ENCODE measurements at regions not wholly inside any gene's neighbourhood (a gene's known extent, or its start where the extent isn't known, plus 50 kb on each side); places are given as distances from the start of the nearest gene placed in this dataset.

- Histone ChIP-seq H3K4me3 (ENCODE audit: control insufficient read depth in 2 of 3, extremely low read depth in 1 of 3, insufficient read depth in 2 of 3, low read depth in 1 of 3, low read length in 3 of 3) (no peak overlapping the region), H3K9ac (ENCODE audit: control insufficient read depth, extremely low read depth, insufficient read depth, low read length) (no peak overlapping the region), H3K9me1 (ENCODE audit: control insufficient read depth, extremely low read depth, insufficient read depth, low read length) (no peaks in the 10 kb centered on the region), H3K9me3 (ENCODE audit: control insufficient read depth, low read depth, low read length) (no peaks in the 10 kb centered on the region), H4K20me1 (ENCODE audit: control insufficient read depth, extremely low read depth, insufficient read depth, low read length) (no peaks in the 10 kb centered on the region), H3K4me1 (ENCODE audit: control insufficient read depth, extremely low read depth, insufficient read depth, low read length) (no peaks in the 10 kb centered on the region), H3K4me2 (ENCODE audit: control insufficient read depth, extremely low read depth, insufficient read depth, low read depth, low read length) (no peak overlapping the region), H2AFZ (ENCODE audit: control insufficient read depth, low read length) (no peak overlapping the region), H3K27ac (ENCODE audit: control insufficient read depth, insufficient read depth, low read length) (no peak overlapping the region), H3K79me2 (ENCODE audit: control insufficient read depth, insufficient read depth, low read length) (no peaks in the 10 kb centered on the region), H3K36me3 (ENCODE audit: control insufficient read depth in 2 of 2, extremely low read depth in 1 of 2, insufficient read depth in 2 of 2, low read length in 2 of 2) (no peaks in the 10 kb centered on the region), H3K27me3 (ENCODE audit: control insufficient read depth, extremely low read depth, insufficient read depth, low read length) (no peaks in the 10 kb centered on the region)
- no peak for FAIRE-seq
- dilution Hi-C loops (cut with MboI; ENCODE audit: extremely low pct_ligation_motif_present, low sequenced_read_pairs) = no loop called here
- TF ChIP-seq EZH2 (IDR thresholded peaks at IDR 0.05; ENCODE audit: low read length) (no peak), CTCF (optimal IDR thresholded peaks at IDR 0.05 in 1 of 3, IDR thresholded peaks at IDR 0.05 in 1 of 3, conservative IDR thresholded peaks at IDR 0.05 in 1 of 3; ENCODE audit: extremely low read depth in 1 of 3, insufficient read depth in 2 of 3, low read length in 3 of 3) (no peak)
- DNase-seq (ENCODE audit: low read depth, low spot score) = no peak
Observed at GRCh38 chr12:97748298-97748697, 285.7 kb downstream of the RMST start.

DNA sequence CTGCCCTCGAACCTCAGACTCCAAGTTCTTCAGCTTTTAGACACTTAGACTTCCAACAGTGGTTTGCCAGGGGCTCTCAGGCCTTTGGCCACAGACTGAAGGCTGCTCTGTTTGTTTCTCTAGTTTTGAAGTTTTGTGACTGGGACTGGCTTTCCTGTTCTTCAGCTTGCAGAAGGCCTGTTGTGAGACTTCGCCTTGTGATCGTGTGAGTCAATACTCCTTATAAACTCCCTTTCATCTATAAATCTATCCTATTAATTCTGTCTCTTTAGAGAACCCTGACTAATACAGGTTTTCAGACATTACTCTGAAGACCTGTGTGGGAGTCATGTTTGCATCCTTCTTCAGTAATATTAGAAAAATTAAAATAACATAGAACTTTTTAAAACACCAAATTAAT is 289.1 kb downstream of the RMST start:
- no peak overlapping the region for H3K27ac ChIP-seq (ENCODE audit: control insufficient read depth, insufficient read depth, low read length)

More for the DNA sequence above, 289.1 kb downstream of the RMST start:
- dilution Hi-C loops (cut with MboI; ENCODE audit: extremely low pct_ligation_motif_present, low sequenced_read_pairs) = no loop called here
- H2AFZ ChIP-seq (ENCODE audit: control insufficient read depth, low read length) = no peak overlapping the region
- H3K9me3 ChIP-seq (ENCODE audit: control insufficient read depth, low read depth, low read length) = no peaks in the 10 kb centered on the region
- FAIRE-seq (no peak), DNase-seq (ENCODE audit: low read depth, low spot score) (no peak)
- no peaks in the 10 kb centered on the region for H4K20me1 ChIP-seq (ENCODE audit: control insufficient read depth, extremely low read depth, insufficient read depth, low read length)
- H3K4me2 ChIP-seq (ENCODE audit: control insufficient read depth, extremely low read depth, insufficient read depth, low read depth, low read length) = no peak overlapping the region
- TF ChIP-seq CTCF (optimal IDR thresholded peaks at IDR 0.05 in 1 of 3, IDR thresholded peaks at IDR 0.05 in 1 of 3, conservative IDR thresholded peaks at IDR 0.05 in 1 of 3; ENCODE audit: extremely low read depth in 1 of 3, insufficient read depth in 2 of 3, low read length in 3 of 3) (no peak), EZH2 (IDR thresholded peaks at IDR 0.05; ENCODE audit: low read length) (no peak)
- H3K79me2 ChIP-seq (ENCODE audit: control insufficient read depth, insufficient read depth, low read length) = no peaks in the 10 kb centered on the region
- H3K36me3 ChIP-seq (ENCODE audit: control insufficient read depth in 2 of 2, extremely low read depth in 1 of 2, insufficient read depth in 2 of 2, low read length in 2 of 2) = no peaks in the 10 kb centered on the region
- no peaks in the 10 kb centered on the region for H3K27me3 ChIP-seq (ENCODE audit: control insufficient read depth, extremely low read depth, insufficient read depth, low read length)
- no peak overlapping the region for H3K4me3 ChIP-seq (ENCODE audit: control insufficient read depth in 2 of 3, extremely low read depth in 1 of 3, insufficient read depth in 2 of 3, low read depth in 1 of 3, low read length in 3 of 3)
- H3K9ac ChIP-seq (ENCODE audit: control insufficient read depth, extremely low read depth, insufficient read depth, low read length) = no peak overlapping the region
- H3K9me1 ChIP-seq (ENCODE audit: control insufficient read depth, extremely low read depth, insufficient read depth, low read length) = no peaks in the 10 kb centered on the region
- H3K4me1 ChIP-seq (ENCODE audit: control insufficient read depth, extremely low read depth, insufficient read depth, low read length) = no peaks in the 10 kb centered on the region

Measured in keratinocyte (primary cell).